ENCODE measurements at regions not wholly inside any gene's neighbourhood (a gene's known extent, or its start where the extent isn't known, plus 50 kb on each side); places are given as distances from the start of the nearest gene placed in this dataset.

GRCh38 chr18:28904789-28905364 is 727.9 kb upstream of the CDH2 start:
- no peaks in the 10 kb centered on the region for H3K4me1 ChIP-seq (ENCODE audit: control insufficient read depth, insufficient read depth, low read length)

DNA sequence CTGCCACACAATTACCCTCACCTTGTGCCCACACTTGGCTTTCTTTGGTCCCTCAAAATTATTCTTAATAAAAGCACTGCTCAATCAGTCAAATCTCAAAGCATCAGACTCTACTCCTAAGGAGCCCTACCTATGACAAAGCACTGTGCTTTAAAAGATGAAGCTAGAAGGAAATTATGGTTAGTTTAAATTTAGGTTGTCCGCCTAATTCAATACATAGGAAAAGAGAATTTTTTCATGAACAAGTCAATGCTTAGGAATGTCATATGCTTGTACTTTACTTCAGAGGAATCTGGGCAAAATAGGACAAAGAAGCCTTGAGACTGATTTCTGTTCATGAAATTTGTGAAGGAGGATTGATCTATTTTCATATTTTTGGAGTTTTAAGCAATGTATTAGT is 726.4 kb upstream of the CDH2 start:
- WGBS (ENCODE audit: insufficient coverage): no CpG with 5 or more reads among the region's 1 CpG
- Histone ChIP-seq H3K9me3 (replicated peaks; ENCODE audit: control insufficient read depth, low read depth, low read length) (no peaks in the 10 kb centered on the region), H3K4me1 (ENCODE audit: control insufficient read depth, insufficient read depth, low read length) (no peaks in the 10 kb centered on the region), H3K4me3 (ENCODE audit: low read length) (no peak overlapping the region), H3K27me3 (ENCODE audit: control insufficient read depth, insufficient read depth, low read length) (no peaks in the 10 kb centered on the region), H3K27ac (ENCODE audit: low read length) (no peak overlapping the region), H3K36me3 (ENCODE audit: control insufficient read depth, insufficient read depth, low read length) (no peaks in the 10 kb centered on the region)
- DNase-seq: no peak

More at GRCh38 chr18:28904789-28905364, 727.9 kb upstream of the CDH2 start:
- WGBS (ENCODE audit: insufficient coverage): 74% methylated on average over 1 of the region's 1 CpG
- H3K9me3 ChIP-seq (replicated peaks; ENCODE audit: control insufficient read depth, low read depth, low read length): no peaks in the 10 kb centered on the region
- H3K27me3 ChIP-seq (ENCODE audit: control insufficient read depth, insufficient read depth, low read length): no peaks in the 10 kb centered on the region
- no peaks in the 10 kb centered on the region for H3K36me3 ChIP-seq (ENCODE audit: control insufficient read depth, insufficient read depth, low read length)
- no peak overlapping the region for H3K4me3 ChIP-seq (ENCODE audit: low read length)
- no peak overlapping the region for H3K27ac ChIP-seq (ENCODE audit: low read length)
- no peak for DNase-seq

DNA sequence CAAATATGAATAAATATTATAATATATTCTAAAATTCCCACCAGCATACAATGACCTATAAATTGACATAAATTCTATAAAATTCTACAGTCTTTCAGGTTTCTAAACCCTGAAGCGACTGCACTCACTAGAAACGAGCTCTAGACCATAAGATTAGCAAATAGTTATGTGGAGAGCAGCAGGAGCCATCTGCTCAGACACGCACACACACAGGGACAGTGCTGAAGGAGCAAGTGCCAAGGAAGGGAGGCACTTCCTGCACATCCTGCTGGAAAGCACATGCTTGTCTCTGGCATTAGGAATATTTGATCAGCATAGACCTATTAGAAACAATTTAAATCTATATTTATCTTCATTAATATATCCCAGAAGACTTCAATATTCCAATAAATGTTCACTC is 713.9 kb upstream of the CDH2 start:
- no peak for DNase-seq
- no peaks in the 10 kb centered on the region for H3K36me3 ChIP-seq (ENCODE audit: control insufficient read depth, insufficient read depth, low read length)
- no peaks in the 10 kb centered on the region for H3K9me3 ChIP-seq (replicated peaks; ENCODE audit: control insufficient read depth, low read depth, low read length)
- no peaks in the 10 kb centered on the region for H3K27me3 ChIP-seq (ENCODE audit: control insufficient read depth, insufficient read depth, low read length)
- no peaks in the 10 kb centered on the region for H3K4me1 ChIP-seq (ENCODE audit: control insufficient read depth, insufficient read depth, low read length)
- no peak overlapping the region for H3K27ac ChIP-seq (ENCODE audit: low read length)
- H3K4me3 ChIP-seq (ENCODE audit: low read length): no peak overlapping the region
- WGBS (ENCODE audit: insufficient coverage): 40% methylated on average over 1 of the region's 3 CpGs

GRCh38 chr18:28884304-28884703 is 707.4 kb upstream of the CDH2 start:
- no peaks in the 10 kb centered on the region for H3K27me3 ChIP-seq (ENCODE audit: control insufficient read depth, insufficient read depth, low read length)
- no peaks in the 10 kb centered on the region for H3K36me3 ChIP-seq (ENCODE audit: control insufficient read depth, insufficient read depth, low read length)
- WGBS (ENCODE audit: insufficient coverage): no CpG with 5 or more reads among the region's 1 CpG
- no peaks in the 10 kb centered on the region for H3K9me3 ChIP-seq (replicated peaks; ENCODE audit: control insufficient read depth, low read depth, low read length)
- H3K4me3 ChIP-seq (ENCODE audit: low read length): no peak overlapping the region
- no peaks in the 10 kb centered on the region for H3K4me1 ChIP-seq (ENCODE audit: control insufficient read depth, insufficient read depth, low read length)
- no peak for DNase-seq
- H3K27ac ChIP-seq (ENCODE audit: low read length): no peak overlapping the region

- Histone ChIP-seq H3K27me3 (ENCODE audit: control insufficient read depth, insufficient read depth, low read length) (no peaks in the 10 kb centered on the region), H3K36me3 (ENCODE audit: control insufficient read depth, insufficient read depth, low read length) (no peaks in the 10 kb centered on the region), H3K4me3 (ENCODE audit: low read length) (no peak overlapping the region), H3K27ac (ENCODE audit: low read length) (no peak overlapping the region), H3K9me3 (replicated peaks; ENCODE audit: control insufficient read depth, low read depth, low read length) (no peaks in the 10 kb centered on the region), H3K4me1 (ENCODE audit: control insufficient read depth, insufficient read depth, low read length) (no peaks in the 10 kb centered on the region)
- 100% methylated on average over 1 of the region's 4 CpGs for WGBS (ENCODE audit: insufficient coverage)
- DNase-seq: no peak
Measured at GRCh38 chr18:28880856-28881255, 703.9 kb upstream of the CDH2 start.

DNA sequence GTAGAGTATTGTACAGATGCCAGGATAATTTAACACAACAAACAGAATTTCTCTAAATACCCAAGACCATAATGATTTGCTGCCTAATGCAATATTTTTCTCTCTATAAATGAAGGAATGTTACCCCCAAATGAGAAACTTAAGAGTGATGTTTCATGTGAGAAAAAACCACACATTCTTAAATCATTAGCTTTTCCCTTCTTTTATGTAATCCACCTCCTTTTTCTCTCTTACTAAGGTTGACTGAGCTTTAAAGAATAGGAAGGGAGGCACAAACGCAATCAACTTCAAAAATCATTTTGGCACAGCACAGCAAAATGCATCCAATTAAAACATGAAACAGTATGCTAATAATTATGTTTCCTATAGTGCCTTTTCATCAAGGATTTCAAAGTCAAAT is 698.1 kb upstream of the CDH2 start:
- no peaks in the 10 kb centered on the region for H3K9me3 ChIP-seq (replicated peaks; ENCODE audit: control insufficient read depth, low read depth, low read length)
- no peaks in the 10 kb centered on the region for H3K4me1 ChIP-seq (ENCODE audit: control insufficient read depth, insufficient read depth, low read length)
- no peak overlapping the region for H3K27ac ChIP-seq (ENCODE audit: low read length)
- WGBS (ENCODE audit: insufficient coverage): no CpG with 5 or more reads among the region's 1 CpG
- H3K27me3 ChIP-seq (ENCODE audit: control insufficient read depth, insufficient read depth, low read length): no peaks in the 10 kb centered on the region
- no peak overlapping the region for H3K4me3 ChIP-seq (ENCODE audit: low read length)
- H3K36me3 ChIP-seq (ENCODE audit: control insufficient read depth, insufficient read depth, low read length): no peaks in the 10 kb centered on the region
- DNase-seq: no peak

DNA sequence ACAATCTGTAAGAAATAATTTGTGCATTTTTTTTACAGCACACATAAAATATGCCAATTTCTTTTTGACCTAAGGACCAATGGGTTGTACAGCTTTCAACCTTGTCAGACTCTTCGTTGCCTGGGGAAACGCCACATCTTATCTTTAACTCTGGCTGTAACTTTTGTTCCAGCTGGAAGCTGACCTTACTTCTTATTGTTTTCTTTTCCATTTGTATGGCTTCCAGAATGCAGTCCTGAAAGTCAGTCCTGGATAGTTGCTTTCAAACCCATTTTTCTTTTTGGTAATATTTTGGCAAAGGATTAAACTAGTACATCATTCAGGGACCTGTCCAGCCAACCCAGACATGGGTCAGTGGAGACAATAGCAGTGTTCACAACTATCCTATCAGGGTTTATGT is 686.5 kb upstream of the CDH2 start:
- Histone ChIP-seq H3K9me3 (replicated peaks; ENCODE audit: control insufficient read depth, low read depth, low read length) (no peaks in the 10 kb centered on the region), H3K27ac (ENCODE audit: low read length) (no peak overlapping the region), H3K27me3 (ENCODE audit: control insufficient read depth, insufficient read depth, low read length) (no peaks in the 10 kb centered on the region), H3K36me3 (ENCODE audit: control insufficient read depth, insufficient read depth, low read length) (no peaks in the 10 kb centered on the region), H3K4me1 (ENCODE audit: control insufficient read depth, insufficient read depth, low read length) (no peaks in the 10 kb centered on the region), H3K4me3 (ENCODE audit: low read length) (no peak overlapping the region)
- WGBS (ENCODE audit: insufficient coverage): 69% methylated on average over 2 of the region's 2 CpGs
- peak; percentile 5 for DNase-seq

DNA sequence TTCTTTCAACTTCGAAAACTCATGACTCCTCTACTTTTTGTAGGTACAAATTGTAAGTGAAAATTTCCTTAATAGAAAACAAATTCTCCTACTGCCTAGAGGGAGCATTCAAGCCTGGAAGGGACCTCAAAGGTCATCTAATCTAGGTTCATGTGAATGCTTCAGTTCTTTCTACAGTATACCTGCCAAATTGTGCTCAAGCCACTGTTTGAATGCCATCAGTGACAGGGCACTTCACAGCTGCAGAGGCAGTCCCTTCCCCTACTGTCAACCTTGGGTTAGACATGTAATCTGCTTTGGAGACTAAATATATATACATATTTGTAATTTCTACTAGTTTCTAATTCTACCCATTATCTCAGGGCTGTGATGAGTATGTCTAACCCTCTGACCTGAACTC is 681.3 kb upstream of the CDH2 start:
- Histone ChIP-seq H3K9me3 (replicated peaks; ENCODE audit: control insufficient read depth, low read depth, low read length) (no peaks in the 10 kb centered on the region), H3K4me3 (ENCODE audit: low read length) (no peak overlapping the region), H3K36me3 (ENCODE audit: control insufficient read depth, insufficient read depth, low read length) (no peaks in the 10 kb centered on the region), H3K4me1 (ENCODE audit: control insufficient read depth, insufficient read depth, low read length) (no peaks in the 10 kb centered on the region), H3K27ac (ENCODE audit: low read length) (no peak overlapping the region), H3K27me3 (ENCODE audit: control insufficient read depth, insufficient read depth, low read length) (no peaks in the 10 kb centered on the region)
- no peak for DNase-seq
- WGBS (ENCODE audit: insufficient coverage): no CpG with 5 or more reads among the region's 1 CpG

- no peak overlapping the region for H3K27ac ChIP-seq (ENCODE audit: low read length)
- no peaks in the 10 kb centered on the region for H3K4me1 ChIP-seq (ENCODE audit: control insufficient read depth, insufficient read depth, low read length)
- no peak for DNase-seq
- no peaks in the 10 kb centered on the region for H3K36me3 ChIP-seq (ENCODE audit: control insufficient read depth, insufficient read depth, low read length)
- no peak overlapping the region for H3K4me3 ChIP-seq (ENCODE audit: low read length)
- H3K27me3 ChIP-seq (ENCODE audit: control insufficient read depth, insufficient read depth, low read length): no peaks in the 10 kb centered on the region
- 100% methylated on average over 1 of the region's 2 CpGs for WGBS (ENCODE audit: insufficient coverage)
- no peaks in the 10 kb centered on the region for H3K9me3 ChIP-seq (replicated peaks; ENCODE audit: control insufficient read depth, low read depth, low read length)
Measured at GRCh38 chr18:28855989-28856388, 679.1 kb upstream of the CDH2 start.

DNA sequence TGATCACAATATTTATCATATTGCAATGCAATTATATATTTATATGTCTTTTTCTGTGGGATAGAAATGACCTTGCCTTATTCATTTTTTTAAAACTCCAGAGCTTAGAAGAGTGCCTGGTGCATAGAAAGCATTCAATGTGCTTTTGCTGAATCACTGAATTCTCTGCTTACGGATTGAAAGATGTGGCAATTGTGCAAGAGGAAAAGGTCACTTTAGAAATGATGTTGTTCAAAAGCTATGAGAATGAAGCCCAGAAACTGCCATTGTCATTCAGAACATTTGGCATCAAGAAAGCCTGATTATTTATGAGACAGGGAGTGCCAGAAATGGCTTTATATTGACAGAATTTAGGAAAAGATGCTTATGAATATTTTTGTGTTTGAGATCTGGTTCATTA is 678.6 kb upstream of the CDH2 start:
- Histone ChIP-seq H3K9me3 (replicated peaks; ENCODE audit: control insufficient read depth, low read depth, low read length) (no peaks in the 10 kb centered on the region), H3K4me3 (ENCODE audit: low read length) (no peak overlapping the region), H3K27ac (ENCODE audit: low read length) (no peak overlapping the region), H3K4me1 (ENCODE audit: control insufficient read depth, insufficient read depth, low read length) (no peaks in the 10 kb centered on the region), H3K27me3 (ENCODE audit: control insufficient read depth, insufficient read depth, low read length) (no peaks in the 10 kb centered on the region), H3K36me3 (ENCODE audit: control insufficient read depth, insufficient read depth, low read length) (no peaks in the 10 kb centered on the region)
- 33% methylated on average over 1 of the region's 1 CpG for WGBS (ENCODE audit: insufficient coverage)
- no peak for DNase-seq

- no peak for DNase-seq
- Histone ChIP-seq H3K27ac (ENCODE audit: low read length) (no peak overlapping the region), H3K4me3 (ENCODE audit: low read length) (no peak overlapping the region)
Measured at GRCh38 chr18:28854964-28855363, 678.0 kb upstream of the CDH2 start.

More at GRCh38 chr18:28854964-28855363, 678.0 kb upstream of the CDH2 start:
- H3K4me1 ChIP-seq (ENCODE audit: control insufficient read depth, insufficient read depth, low read length): no peaks in the 10 kb centered on the region
- no peaks in the 10 kb centered on the region for H3K27me3 ChIP-seq (ENCODE audit: control insufficient read depth, insufficient read depth, low read length)
- no CpG with 5 or more reads among the region's 1 CpG for WGBS (ENCODE audit: insufficient coverage)
- no peaks in the 10 kb centered on the region for H3K9me3 ChIP-seq (replicated peaks; ENCODE audit: control insufficient read depth, low read depth, low read length)
- H3K36me3 ChIP-seq (ENCODE audit: control insufficient read depth, insufficient read depth, low read length): no peaks in the 10 kb centered on the region

Data from muscle of leg (tissue), 3 donors.